NT2/D1 (cell line): ENCODE measurements at regions not wholly inside any gene's neighbourhood (a gene's known extent, or its start where the extent isn't known, plus 50 kb on each side); places are given as distances from the start of the nearest gene placed in this dataset.

ENCODE experiments used
- SUZ12 ChIP-seq: IDR thresholded peaks from 2 replicates; pipeline ENCODE4 v1.6.1; 2011; ENCODE audit not compliant: insufficient read length, insufficient read depth; ENCODE audit errors: extremely low read depth
- YY1 ChIP-seq: IDR thresholded peaks from 2 replicates; pipeline ENCODE4 v1.6.1; 2011; ENCODE audit not compliant: insufficient read length, insufficient read depth
- ZNF274 ChIP-seq: IDR thresholded peaks from 2 replicates; pipeline ENCODE4 v1.6.1; 2011; ENCODE audit warnings: mild to moderate bottlenecking, low read depth, low read length

DNA sequence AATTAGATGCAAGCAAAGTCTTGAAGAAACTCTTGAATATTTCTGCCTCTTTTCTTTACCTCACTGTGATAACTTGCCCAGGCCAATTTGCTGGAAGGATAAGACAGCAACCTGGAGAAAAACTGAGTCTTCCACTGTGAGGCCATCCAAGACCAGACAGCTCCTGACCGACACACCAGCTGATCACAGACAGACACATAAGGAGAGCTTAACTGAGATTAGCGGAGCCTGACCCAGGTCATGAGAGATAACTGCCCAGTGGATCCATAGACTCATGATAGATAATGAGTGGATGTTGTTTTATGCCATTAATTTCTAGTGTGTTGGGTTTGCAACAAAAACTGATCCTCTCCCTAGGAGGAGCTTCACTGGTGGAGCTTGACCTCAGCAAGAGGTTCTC is 64.4 kb upstream of the NOX3 start:
- TF ChIP-seq ZNF274 (no peak), YY1 (no peak), SUZ12 (no peak)
